ENCODE measurements at regions not wholly inside any gene's neighbourhood (a gene's known extent, or its start where the extent isn't known, plus 50 kb on each side); places are given as distances from the start of the nearest gene placed in this dataset.

DNA sequence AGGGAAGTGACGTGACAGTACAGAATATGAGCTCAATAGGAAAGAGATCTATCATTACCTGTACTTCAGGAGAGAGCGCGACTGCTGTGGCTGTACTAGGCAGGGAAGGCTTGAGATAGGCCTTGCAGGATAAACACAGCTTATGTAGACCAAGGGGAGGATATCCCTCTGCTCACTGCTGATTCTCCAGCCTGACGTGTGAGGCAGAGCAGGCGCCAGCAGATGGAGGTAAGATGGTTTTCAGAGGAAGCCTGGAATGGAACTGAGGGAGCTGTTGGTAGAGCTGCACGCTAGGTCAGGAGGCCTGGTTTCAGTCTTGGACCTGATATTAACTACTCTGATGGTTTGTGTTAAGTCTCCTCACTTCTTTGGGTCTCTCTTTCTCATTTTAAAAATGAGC, 291.4 kb downstream of the YTHDC2 start:
- Histone ChIP-seq H3K4me3 (replicated peaks; ENCODE audit: insufficient read depth, low read length) (no peak overlapping the region), H3K27me3 (ENCODE audit: insufficient read depth, poor library complexity, severe bottlenecking) (no peaks in the 10 kb centered on the region), H3K27ac (replicated peaks) (no peak overlapping the region)
- TF ChIP-seq, protein P1, sequence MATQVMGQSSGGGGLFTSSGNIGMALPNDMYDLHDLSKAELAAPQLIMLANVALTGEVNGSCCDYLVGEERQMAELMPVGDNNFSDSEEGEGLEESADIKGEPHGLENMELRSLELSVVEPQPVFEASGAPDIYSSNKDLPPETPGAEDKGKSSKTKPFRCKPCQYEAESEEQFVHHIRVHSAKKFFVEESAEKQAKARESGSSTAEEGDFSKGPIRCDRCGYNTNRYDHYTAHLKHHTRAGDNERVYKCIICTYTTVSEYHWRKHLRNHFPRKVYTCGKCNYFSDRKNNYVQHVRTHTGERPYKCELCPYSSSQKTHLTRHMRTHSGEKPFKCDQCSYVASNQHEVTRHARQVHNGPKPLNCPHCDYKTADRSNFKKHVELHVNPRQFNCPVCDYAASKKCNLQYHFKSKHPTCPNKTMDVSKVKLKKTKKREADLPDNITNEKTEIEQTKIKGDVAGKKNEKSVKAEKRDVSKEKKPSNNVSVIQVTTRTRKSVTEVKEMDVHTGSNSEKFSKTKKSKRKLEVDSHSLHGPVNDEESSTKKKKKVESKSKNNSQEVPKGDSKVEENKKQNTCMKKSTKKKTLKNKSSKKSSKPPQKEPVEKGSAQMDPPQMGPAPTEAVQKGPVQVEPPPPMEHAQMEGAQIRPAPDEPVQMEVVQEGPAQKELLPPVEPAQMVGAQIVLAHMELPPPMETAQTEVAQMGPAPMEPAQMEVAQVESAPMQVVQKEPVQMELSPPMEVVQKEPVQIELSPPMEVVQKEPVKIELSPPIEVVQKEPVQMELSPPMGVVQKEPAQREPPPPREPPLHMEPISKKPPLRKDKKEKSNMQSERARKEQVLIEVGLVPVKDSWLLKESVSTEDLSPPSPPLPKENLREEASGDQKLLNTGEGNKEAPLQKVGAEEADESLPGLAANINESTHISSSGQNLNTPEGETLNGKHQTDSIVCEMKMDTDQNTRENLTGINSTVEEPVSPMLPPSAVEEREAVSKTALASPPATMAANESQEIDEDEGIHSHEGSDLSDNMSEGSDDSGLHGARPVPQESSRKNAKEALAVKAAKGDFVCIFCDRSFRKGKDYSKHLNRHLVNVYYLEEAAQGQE (IDR thresholded peaks at IDR 0.05; ENCODE audit: insufficient replicate concordance, low read depth): no peak
- TF ChIP-seq, protein P2, sequence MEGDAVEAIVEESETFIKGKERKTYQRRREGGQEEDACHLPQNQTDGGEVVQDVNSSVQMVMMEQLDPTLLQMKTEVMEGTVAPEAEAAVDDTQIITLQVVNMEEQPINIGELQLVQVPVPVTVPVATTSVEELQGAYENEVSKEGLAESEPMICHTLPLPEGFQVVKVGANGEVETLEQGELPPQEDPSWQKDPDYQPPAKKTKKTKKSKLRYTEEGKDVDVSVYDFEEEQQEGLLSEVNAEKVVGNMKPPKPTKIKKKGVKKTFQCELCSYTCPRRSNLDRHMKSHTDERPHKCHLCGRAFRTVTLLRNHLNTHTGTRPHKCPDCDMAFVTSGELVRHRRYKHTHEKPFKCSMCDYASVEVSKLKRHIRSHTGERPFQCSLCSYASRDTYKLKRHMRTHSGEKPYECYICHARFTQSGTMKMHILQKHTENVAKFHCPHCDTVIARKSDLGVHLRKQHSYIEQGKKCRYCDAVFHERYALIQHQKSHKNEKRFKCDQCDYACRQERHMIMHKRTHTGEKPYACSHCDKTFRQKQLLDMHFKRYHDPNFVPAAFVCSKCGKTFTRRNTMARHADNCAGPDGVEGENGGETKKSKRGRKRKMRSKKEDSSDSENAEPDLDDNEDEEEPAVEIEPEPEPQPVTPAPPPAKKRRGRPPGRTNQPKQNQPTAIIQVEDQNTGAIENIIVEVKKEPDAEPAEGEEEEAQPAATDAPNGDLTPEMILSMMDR (IDR thresholded peaks at IDR 0.05; ENCODE audit: insufficient read depth, low read length): no peak
- no peak for TF ChIP-seq GABPA (IDR thresholded peaks at IDR 0.05; ENCODE audit: low read depth)
- no peak for TF ChIP-seq POLR2AphosphoS5 (IDR thresholded peaks at IDR 0.05; ENCODE audit: low read depth)
- TF ChIP-seq SPI1 (IDR thresholded peaks at IDR 0.05; ENCODE audit: borderline replicate concordance, low read depth): no peak
- no peak for DNase-seq (ENCODE audit: low read depth in 1 of 2, low spot score in 1 of 2)

DNA sequence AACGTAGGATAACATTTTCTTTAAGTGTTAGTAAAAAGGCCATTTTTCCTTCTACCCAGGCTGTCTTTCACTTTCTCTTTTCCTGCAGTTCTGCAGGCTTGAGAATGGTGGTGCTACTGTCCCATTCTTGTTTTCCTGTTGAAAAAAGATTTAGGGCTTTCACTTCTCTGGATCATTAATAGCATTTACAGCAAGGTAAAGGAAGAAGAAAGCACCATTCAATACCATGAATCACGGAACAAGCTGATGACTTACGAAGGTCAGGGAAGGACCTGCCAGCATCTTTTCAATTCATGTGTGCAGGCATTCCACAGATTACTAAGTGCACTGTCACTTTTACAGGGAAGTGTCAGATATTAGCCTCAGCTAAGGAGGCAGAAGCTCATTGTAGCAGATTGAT, 292.8 kb downstream of the YTHDC2 start:
- TF ChIP-seq, protein P1 (IDR thresholded peaks at IDR 0.05; ENCODE audit: insufficient replicate concordance, low read depth): no peak
- TF ChIP-seq, protein P2 (IDR thresholded peaks at IDR 0.05; ENCODE audit: insufficient read depth, low read length): no peak
- TF ChIP-seq SPI1 (IDR thresholded peaks at IDR 0.05; ENCODE audit: borderline replicate concordance, low read depth) (no peak), GABPA (IDR thresholded peaks at IDR 0.05; ENCODE audit: low read depth) (no peak), POLR2AphosphoS5 (IDR thresholded peaks at IDR 0.05; ENCODE audit: low read depth) (no peak)
- no peak overlapping the region for H3K4me3 ChIP-seq (replicated peaks; ENCODE audit: insufficient read depth, low read length)
- no peak for DNase-seq (ENCODE audit: low read depth in 1 of 2, low spot score in 1 of 2)

DNA sequence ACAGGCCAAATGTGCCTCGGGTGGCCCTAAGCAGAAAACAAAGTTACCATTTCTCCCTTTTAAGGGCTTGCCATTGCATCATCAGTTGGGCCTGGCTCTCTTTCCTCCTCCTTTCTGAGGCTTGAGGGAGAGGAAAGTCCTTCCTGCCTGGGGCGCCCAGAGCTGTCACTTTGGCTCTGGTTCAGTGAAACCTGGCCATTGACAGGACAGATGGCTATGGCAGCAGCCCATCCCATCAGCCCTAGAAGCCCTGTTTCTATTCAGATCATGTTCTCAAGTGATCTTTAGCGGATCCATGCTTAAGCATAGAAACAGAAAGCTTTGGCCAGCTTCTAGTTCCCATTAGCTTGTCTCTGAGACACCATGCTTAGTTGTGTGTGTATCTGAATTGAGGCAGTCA, 293.4 kb downstream of the YTHDC2 start:
- Histone ChIP-seq H3K27me3 (ENCODE audit: insufficient read depth, poor library complexity, severe bottlenecking) (no peaks in the 10 kb centered on the region), H3K27ac (replicated peaks) (no peak overlapping the region), H3K4me3 (replicated peaks; ENCODE audit: insufficient read depth, low read length) (no peak overlapping the region)
- TF ChIP-seq GABPA (IDR thresholded peaks at IDR 0.05; ENCODE audit: low read depth): no peak
- TF ChIP-seq, protein P2 (IDR thresholded peaks at IDR 0.05; ENCODE audit: insufficient read depth, low read length): no peak
- no peak for TF ChIP-seq POLR2AphosphoS5 (IDR thresholded peaks at IDR 0.05; ENCODE audit: low read depth)
- no peak for DNase-seq (ENCODE audit: low read depth in 1 of 2, low spot score in 1 of 2)

More for the DNA sequence above, 292.8 kb downstream of the YTHDC2 start:
- Histone ChIP-seq H3K27me3 (ENCODE audit: insufficient read depth, poor library complexity, severe bottlenecking) (no peaks in the 10 kb centered on the region), H3K27ac (replicated peaks) (no peak overlapping the region)

DNA sequence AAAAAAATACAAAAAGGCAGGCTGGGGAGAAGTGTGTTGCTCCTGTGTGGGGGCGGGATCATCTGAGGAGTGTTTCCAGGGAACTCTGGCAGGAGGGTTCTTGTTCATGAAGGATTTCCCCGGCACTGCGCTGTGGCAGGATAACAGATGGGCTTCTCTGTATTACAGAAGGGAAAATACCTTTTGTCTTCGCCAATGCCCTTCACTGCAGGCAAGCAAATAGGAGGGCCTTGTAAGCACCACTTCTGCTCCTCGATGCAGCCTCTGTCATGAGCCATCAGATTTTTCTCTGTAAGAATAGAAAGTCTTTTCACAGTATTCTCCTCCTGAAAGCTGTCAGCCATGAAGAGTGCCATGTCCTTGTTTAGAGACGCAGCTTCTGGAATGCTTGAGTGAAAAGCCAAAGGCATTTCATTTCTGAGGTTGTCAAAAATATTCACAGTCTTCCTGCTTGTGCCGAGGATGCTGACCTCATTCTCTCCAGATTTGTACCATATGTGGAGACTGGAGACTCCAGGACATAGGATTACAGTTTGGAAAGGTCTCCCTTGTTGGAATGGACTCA, 294.0 kb downstream of the YTHDC2 start:
- Histone ChIP-seq H3K27ac (replicated peaks) (no peak overlapping the region), H3K4me3 (replicated peaks; ENCODE audit: insufficient read depth, low read length) (no peak overlapping the region), H3K27me3 (ENCODE audit: insufficient read depth, poor library complexity, severe bottlenecking) (no peaks in the 10 kb centered on the region)
- no peak for DNase-seq (ENCODE audit: low read depth in 1 of 2, low spot score in 1 of 2)
- TF ChIP-seq SPI1 (IDR thresholded peaks at IDR 0.05; ENCODE audit: borderline replicate concordance, low read depth) (no peak), POLR2AphosphoS5 (IDR thresholded peaks at IDR 0.05; ENCODE audit: low read depth) (no peak), GABPA (IDR thresholded peaks at IDR 0.05; ENCODE audit: low read depth) (no peak)
- TF ChIP-seq, protein P1 (IDR thresholded peaks at IDR 0.05; ENCODE audit: insufficient replicate concordance, low read depth): no peak
- TF ChIP-seq, protein P2 (IDR thresholded peaks at IDR 0.05; ENCODE audit: insufficient read depth, low read length): no peak

All from HL-60 (cell line).